Left renal pelvis (tissue), 4 donors: ENCODE measurements at regions not wholly inside any gene's neighbourhood (a gene's known extent, or its start where the extent isn't known, plus 50 kb on each side); places are given as distances from the start of the nearest gene placed in this dataset.

Source experiments
- DNase-seq, 4 donors: peaks; one replicate each; pipeline ENCODE4 v3.0.0-alpha.2; 2013; ENCODE audit warnings: low read depth in 4 of 4, low spot score in 3 of 4

DNA sequence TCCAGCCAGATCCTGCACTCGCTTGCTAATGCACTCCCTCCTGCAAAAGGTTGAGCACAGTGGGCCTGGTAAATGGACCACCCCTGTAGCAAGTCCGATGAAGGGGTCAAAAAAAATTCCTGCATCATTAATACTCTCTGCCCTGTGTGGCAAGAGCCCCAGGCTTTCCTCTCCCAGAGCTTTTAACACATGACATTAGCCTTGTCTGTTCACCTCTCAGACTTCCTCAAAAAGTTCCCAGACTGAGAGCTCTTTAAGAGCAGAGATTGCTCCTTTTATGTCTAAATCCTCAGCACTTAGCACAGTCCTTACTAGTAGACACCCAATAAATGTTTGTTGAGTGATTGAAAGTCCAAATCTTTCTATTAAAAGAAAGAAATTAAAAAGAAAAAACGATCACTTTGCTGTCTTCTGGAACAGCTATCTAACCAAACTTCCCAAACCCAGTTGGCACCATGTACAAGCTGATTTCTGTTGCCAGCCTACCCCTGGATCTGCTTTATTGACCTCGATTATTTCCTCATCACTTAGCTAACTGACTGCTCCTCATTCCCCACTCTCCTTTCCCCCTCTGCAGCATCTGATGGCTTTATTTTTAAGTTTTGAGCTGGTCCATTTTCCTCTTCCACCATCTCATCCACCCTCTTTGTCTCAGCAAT is 209.8 kb downstream of the ENC1 start:
- DNase-seq, result no peak

GRCh38 chr5:74429495-74429894 is 211.0 kb downstream of the ENC1 start:
- no peak for DNase-seq

GRCh38 chr5:74428876-74429275 is 211.7 kb downstream of the ENC1 start:
- no peak for DNase-seq

- DNase-seq, result no peak
Observed at GRCh38 chr5:74428275-74428674, 212.3 kb downstream of the ENC1 start.

DNA sequence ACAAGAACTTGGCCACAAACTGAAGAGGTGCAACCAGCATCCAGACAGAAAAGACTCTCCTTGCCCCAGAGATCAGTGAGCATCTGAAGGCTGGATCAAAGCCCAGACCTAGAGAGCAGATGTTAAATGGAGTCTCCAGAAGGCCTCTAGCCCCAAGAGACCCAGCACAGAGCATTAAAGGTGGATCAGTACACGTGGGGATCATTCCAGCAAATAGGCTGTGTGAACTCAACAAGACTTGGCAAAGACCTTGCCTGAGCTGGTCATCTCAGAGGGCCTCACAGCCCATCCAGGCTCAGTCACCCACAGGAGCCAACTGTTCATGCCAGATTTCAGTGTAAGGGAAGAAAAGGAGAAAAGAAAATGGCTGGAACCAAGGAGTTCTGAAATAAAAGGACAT is 214.0 kb downstream of the ENC1 start:
- DNase-seq, result no peak

GRCh38 chr5:74424162-74424868 is 216.2 kb downstream of the ENC1 start:
- DNase-seq, result no peak

DNA sequence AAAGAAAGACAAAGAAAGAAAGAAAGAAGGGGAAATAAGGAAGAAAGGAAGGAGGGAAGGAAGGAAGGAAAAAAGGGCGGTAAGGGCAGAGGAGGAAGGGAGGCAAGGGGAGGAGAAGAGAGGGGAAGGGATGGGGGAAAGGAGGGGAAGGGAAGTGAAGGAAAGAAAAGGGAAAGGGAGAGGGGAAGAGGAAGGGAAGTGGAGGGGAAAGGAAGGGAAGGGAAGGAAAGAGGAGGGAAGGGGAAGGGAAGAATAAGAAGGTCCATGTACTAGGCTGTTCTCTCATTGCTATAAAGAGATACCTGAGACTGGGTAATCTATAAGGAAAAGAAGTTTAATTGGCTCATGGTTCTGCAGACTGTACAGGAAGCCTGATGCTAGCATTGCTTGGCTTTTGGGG is 217.1 kb downstream of the ENC1 start:
- DNase-seq, result no peak

DNA sequence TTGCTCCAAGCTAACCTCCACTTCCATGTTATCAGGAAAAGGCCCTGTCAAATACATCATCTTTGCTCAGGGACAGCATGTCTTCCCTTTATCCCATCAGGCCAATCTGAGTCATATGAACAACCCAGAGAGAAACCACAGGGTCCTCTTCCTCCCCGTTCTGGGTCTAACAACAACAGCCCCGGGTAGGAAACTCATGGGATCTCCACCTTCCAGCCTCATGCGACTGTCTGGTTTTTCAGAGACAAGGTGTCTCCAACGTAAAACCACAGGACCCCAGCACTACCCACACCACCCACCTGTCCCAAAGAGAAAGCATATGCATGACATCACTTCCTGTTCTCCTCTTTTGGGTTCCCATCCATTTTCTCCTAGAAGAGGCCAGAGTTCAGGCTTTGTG is 217.9 kb downstream of the ENC1 start:
- DNase-seq, result no peak

DNA sequence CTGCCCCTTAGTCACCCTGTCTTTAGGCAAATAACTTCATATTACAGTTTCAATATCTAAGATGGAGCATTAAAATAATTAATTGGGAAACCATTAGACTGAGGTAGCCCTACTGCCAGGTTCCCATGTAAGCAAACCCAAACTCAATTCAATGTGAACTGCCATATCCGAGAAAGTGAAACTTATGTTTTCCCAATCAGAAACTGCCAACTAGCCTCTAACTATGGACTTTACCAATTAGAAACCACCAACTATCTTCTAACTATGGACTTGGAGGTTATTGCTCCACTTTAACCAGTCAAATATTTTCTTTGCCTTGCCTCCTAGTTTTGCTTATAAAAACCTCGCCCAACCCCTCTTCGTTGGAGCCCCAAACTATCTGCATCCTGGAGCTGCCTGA is 218.5 kb downstream of the ENC1 start:
- no peak for DNase-seq

DNA sequence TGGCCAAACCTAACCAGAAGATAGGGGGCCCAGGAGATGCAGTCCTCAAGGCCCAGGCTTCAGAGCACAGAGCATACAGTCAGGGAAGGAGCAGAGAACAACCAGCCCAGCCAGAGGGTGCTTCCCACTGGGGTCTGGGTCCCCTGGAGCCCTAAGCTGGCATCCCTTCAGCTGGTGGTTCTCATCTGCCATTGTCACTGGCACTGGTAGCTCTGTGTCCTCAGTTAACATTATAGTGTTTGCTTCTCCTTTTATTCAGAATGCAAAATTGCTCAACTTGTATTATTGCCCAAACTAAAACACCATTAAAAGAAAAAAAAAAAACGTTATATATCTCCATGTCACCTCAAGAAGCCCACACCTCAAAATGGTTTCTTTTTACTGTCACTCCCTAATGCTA is 219.2 kb downstream of the ENC1 start:
- no peak for DNase-seq

DNA sequence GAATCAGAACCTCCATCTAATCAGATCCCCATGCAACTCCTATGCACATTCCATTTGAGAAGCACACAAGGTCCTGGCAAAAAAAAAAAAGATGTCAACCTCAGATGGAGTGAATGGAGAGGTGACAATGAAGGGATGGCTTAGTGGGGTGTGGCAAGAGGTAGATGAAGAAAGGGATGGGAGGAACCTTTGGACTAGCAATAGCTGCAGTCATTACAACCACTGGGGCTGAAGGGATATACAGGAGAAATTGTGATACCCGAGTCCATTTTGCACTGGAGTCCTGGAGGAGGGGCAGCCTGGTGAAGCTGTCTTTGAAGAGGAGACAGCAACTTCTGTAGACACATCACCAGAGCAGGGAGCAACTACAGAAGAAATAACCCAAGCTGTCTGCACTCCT is 219.6 kb downstream of the ENC1 start:
- DNase-seq, result no peak

- no peak for DNase-seq
Observed at GRCh38 chr5:74420220-74420619, 220.3 kb downstream of the ENC1 start.

- no peak for DNase-seq
Observed at GRCh38 chr5:74419468-74419867, 221.1 kb downstream of the ENC1 start.

- DNase-seq, result no peak
Observed at GRCh38 chr5:74418709-74419108, 221.8 kb downstream of the ENC1 start.

DNA sequence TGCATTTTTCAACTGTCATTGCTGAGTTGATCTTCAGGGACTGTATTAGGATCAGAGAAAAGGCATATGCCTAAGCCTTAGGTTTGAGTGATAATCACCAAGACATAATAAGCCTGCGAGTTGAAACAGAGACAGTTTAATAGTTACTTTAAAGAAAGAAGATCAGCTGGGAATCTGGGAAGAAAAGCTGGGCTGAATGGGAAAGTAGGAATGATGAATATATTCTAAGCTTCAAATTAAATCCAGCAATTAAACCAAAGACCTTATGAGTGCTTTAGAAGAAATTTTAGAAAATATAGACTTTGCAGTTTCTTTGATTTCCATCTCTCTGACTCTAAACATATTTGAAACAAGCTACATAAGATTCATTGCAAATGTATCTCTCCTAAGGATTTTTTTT is 222.3 kb downstream of the ENC1 start:
- DNase-seq, result no peak

DNA sequence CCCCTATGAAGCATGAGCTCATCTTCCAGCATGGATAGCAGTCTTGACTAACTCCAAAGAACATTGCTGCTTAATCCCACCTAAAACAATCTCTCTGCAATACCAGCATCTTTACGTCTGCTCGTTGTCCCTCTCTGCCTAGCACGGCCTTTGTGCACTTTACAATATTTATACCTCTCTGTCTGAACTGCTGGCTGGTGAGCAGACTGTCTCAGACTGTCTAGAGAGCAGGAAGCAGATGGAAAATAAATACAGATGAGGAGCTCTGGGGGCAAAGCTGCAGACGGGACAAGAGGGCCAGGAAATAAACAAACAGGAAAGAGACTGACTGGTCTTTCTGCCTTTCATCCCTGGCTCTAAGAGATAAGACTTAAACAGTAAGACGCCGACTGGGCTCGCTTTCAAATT is 224.8 kb downstream of the ENC1 start:
- DNase-seq, result no peak

- DNase-seq, result no peak
Observed at GRCh38 chr5:74414228-74414627, 226.3 kb downstream of the ENC1 start.

DNA sequence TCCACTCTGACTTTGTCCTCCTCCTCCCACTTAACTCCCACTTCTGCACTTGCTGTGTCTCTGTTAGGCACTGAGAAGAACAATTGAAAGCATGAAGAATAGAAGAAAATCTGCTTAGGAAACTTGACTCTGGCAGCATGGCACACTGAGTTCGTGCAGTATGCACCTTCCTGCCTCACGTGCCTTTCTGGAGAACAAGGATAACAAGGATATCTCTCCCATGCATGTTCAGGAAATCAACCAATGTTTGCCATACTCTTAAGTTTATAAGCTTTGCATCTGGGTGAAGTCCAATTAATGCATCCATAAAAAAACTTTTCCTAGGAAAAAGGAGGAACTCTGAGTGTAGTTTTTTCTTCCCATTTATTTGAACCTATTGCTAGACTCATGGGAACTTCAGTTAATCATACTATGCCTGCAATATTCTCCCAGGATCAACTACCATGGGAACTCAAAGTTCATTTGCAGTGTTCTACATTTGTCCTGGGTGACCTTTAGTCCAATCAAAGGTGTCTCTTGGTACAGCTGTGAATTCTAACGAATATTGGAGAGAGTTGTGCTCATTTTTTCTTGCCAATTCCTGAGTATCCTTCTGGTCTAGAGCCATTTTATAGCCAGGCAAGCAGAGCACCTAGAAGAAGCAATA is 227.0 kb downstream of the ENC1 start:
- DNase-seq, result no peak

- no peak for DNase-seq
Observed at GRCh38 chr5:74412066-74412465, 228.5 kb downstream of the ENC1 start.

GRCh38 chr5:74409712-74410111 is 230.8 kb downstream of the ENC1 start:
- DNase-seq, result no peak

DNA sequence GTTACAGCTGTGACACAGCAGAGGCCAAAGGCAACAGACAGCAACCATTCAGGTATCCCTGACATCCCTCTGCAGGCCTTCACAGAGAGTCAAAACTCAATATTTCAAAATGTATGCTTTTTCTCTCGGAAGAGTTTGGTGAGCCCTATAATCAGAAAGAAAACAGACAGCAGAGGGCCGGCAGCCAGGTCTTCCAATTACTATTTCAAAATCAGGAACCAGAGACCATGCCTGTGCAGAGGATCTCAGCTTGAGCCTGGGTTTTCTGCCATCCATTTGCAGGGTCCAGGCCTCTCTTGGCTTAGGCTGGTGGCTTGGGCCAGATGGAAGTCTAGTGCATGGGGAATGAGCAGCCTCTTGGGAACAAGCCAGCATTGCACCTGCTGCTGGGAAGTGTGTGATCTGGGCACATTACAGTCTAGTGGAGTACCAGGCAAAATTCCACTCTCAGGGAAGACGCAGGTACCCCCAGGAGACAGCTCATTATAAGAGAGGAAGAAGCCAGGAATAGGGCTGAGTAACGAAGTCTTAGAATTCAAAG is 231.3 kb downstream of the ENC1 start:
- no peak for DNase-seq
